AG09309 (cell line): ENCODE measurements at regions not wholly inside any gene's neighbourhood (a gene's known extent, or its start where the extent isn't known, plus 50 kb on each side); places are given as distances from the start of the nearest gene placed in this dataset.
"Not testable (repeated sequence)": the region's sequence is repeated elsewhere in the genome, so short reads cannot be mapped to it uniquely, and the experiment has no call there.

Experiments used
- DNase-seq: peaks from one replicate; pipeline ENCODE4 v3.0.0-alpha.2; 2010; ENCODE audit warnings: low read depth
- H3K4me3 ChIP-seq: 2 replicates; pipeline ENCODE4 v1.5.1; 2011; ENCODE audit warnings: mild to moderate bottlenecking, low read depth, low read length, moderate library complexity; ENCODE audit not compliant: control insufficient read depth
- TF ChIP-seq, protein P1 (sequence below): IDR thresholded peaks from 2 replicates; pipeline ENCODE4 v1.5.1; 2011; ENCODE audit warnings: mild to moderate bottlenecking, low read depth, low read length, inconsistent platforms; ENCODE audit not compliant: insufficient read depth, control insufficient read depth; ENCODE audit errors: missing control alignments

DNA sequence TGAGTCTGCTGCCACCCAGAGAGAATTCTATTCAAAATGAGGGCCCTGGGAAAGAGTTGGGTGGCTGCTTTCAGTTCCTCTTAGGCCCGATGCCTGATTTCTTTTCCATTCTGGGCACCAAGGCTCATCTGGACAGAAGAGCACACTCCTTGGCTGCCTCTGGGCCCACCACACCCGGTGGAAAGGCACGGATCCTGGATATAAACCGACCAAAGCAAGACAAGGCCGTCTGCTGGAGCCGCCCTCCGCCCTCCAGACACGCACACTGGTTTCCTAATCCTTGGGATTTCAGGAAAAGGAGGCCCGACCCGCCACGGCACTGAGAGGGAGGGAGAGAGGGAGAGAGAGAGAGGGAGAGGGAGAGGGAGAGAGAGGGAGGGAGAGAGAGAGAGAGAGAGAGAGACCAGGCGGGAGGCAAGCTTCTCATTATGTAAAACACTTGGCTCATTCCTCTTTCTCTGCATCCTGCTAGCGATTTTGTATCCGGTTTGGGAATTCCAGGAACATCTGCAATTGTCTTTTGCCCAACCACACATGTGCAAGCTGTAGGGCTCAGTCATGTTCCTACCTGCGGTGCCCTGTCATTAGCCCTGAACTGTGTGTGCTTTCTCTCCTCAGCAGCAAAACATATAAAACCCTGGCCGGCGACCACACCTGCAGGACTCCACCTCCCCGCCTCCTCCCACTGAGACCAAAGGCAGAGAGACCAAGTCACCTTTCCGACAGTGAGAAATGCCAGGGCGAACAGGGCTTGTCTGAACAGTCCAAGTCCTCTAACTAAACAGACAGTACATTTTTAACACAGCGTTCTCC is 347.2 kb downstream of the SOX9 start:
- TF ChIP-seq, protein P1, sequence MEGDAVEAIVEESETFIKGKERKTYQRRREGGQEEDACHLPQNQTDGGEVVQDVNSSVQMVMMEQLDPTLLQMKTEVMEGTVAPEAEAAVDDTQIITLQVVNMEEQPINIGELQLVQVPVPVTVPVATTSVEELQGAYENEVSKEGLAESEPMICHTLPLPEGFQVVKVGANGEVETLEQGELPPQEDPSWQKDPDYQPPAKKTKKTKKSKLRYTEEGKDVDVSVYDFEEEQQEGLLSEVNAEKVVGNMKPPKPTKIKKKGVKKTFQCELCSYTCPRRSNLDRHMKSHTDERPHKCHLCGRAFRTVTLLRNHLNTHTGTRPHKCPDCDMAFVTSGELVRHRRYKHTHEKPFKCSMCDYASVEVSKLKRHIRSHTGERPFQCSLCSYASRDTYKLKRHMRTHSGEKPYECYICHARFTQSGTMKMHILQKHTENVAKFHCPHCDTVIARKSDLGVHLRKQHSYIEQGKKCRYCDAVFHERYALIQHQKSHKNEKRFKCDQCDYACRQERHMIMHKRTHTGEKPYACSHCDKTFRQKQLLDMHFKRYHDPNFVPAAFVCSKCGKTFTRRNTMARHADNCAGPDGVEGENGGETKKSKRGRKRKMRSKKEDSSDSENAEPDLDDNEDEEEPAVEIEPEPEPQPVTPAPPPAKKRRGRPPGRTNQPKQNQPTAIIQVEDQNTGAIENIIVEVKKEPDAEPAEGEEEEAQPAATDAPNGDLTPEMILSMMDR = no peak
- no peak overlapping the region for H3K4me3 ChIP-seq
- DNase-seq = peak; percentile 54

DNA sequence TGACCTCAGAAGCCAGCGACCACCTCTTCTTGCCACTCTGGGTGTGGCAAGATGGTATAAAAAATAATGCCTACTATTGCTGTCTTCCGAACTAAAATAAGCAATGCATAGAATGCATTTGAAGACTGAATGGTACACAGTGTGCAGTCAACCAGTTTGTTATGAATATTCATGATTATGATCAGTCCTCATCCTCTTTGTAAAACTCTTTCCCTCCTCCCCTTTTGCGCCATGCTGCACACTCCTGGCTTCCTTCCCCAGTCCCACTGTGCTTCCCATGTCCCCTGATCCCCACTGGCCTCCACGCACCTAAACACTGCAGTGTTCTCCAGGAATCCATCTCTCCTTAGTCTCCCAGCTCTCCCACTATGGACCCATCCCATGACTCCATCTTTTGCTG is 348.0 kb downstream of the SOX9 start:
- no peak for DNase-seq
- no peak overlapping the region for H3K4me3 ChIP-seq
- TF ChIP-seq, protein P1 = no peak

DNA sequence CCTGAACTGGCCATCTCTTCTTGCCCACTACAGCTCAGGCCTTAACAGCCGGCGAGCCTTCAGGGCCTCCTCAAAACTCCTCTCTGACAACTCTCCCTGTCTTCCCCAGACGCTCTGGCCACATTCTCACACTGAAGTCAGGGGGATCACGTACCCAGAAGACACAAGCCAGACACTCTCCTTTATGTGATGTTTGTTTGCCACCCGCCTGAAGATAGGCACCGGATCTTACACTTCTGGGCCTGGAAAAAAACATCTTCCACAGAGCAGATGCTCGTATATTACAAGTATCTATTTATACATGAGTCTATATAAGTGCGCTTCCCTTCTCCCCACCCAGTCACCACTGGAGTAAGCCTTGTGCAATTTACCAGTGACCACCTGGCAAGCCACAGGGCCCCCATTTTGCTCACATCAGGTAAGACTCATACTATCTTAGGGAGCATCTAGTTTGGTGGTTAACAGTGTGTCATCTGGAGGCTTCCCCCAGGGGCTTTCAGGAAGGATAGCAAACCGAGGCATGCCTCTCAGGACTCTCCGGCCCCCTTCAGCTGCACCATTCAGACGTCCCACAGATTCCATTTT is 349.4 kb downstream of the SOX9 start:
- TF ChIP-seq, protein P1 = no peak
- H3K4me3 ChIP-seq = no peak overlapping the region
- no peak for DNase-seq

DNA sequence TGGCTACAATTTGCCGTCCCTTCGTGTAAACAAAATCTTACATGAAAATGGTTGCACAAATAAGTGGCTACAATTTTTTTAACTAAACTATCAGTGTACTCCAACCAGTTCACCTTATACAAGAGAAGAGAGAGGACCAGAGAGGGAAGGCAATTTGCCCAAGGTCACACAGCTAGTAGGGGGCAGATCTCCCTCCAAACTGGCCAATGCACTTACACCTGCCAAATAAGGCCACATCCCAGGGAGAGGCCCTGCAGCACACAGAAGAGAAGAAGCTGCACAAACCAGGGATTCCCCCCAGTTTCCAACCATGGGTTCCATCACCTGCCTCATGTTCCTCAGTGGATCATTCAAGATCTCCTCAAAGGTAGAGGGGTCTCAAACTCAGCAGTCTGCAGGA is 349.9 kb downstream of the SOX9 start:
- TF ChIP-seq, protein P1 = no peak
- DNase-seq = no peak
- H3K4me3 ChIP-seq = no peak overlapping the region

DNA sequence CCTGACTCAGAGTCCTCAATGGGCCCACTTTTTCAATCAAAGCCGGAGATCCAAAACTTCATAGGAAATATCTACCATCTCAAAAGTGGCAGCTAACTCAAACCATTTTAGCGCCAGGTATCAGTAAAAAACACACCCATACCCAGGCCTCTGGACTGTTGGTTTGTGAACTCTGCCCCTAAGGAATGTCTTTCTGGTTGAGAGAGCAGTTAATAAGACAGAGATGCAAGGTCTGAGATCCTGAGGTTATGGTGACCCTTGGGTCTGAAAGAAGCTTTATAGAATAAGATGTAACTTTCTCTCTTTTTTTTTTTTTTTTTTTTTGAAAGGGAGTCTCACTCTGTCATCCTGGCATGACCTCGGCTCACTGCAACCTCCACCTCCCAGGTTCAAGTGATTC is 350.5 kb downstream of the SOX9 start:
- no peak for DNase-seq
- H3K4me3 ChIP-seq = no peak overlapping the region
- TF ChIP-seq, protein P1 = no peak

DNA sequence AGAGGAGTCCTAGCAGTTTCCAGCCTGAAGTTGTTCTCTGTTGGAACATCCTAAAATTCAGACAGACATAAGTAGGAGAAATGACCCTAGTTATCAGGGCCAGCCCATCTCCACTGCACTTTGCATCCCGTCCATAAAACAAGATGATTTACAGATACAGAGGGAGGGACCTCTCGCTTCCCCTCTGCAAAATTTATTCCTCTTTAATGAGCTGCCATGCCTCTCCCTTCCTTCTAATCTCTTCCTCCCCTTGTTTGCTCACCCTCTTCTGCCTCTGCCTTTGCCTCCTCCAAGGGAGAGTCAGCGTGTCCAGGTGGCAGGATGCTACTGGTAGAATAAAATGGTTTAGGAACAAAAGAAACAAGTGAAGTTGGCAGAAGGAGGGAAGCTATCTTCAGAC is 351.3 kb downstream of the SOX9 start:
- no peak overlapping the region for H3K4me3 ChIP-seq
- DNase-seq = no peak
- TF ChIP-seq, protein P1 = no peak

DNA sequence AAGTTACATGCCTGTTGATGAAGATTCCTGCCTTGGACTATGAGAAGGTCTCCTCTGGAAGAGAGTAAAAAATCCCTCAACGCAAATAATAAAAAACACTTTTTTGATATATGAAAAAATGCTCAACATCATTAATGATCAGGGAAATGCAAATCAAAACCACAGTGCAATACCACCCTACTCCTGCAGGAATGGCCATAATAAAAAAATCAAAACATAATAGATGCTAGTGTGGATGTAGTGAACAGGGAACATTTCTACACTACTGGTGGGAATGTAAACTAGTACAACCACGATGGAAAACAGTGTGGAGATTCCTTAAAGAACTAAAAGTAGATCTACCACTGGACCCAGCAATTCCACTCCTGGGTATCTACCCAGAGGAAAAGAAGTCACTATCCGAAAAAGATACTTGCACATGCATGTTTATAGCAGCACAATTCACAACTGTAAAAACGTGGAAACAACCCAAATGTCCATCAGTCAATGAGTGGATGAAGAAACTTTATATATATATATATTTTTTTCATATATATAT is 352.1 kb downstream of the SOX9 start:
- H3K4me3 ChIP-seq, DNase-seq: not testable (repeated sequence)
